ENCODE measurements at regions not wholly inside any gene's neighbourhood (a gene's known extent, or its start where the extent isn't known, plus 50 kb on each side); places are given as distances from the start of the nearest gene placed in this dataset.

DNA sequence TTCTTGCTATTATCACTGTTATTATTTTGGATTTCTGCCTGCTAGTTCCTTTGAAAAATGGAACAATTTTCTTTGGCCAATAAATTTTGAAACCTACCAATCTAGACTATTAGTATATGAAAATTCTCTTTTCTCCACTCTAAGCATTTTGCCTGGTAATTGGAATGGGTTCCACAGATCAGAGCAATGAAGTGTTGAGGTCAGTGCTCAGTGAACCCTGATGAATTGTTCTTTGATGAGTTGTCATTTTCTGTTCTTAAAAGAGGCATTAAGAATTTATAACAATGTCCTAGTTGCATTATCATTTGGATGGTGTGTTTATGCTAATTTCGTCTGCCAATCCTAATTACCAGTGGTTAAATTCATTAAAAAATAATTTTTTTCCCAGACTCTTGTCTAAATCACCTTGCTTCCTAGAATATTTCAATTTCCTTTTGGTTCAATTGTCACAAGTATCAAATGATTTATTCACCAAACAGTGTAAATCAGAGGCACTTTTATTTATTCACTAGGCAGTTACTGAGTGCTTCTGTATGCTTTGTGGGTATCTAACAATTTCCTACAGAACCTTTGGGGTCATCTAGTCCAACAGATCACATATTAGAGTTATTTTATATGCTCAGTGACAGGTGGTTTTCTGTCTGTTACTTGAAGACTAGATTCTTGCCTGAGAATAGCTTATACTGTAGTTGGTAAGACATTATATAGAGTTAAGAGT lies 239.0 kb downstream of the DNAJB9 start:
- no TSS peak for BruUV-seq (replicated peaks)
- no peak overlapping the region for H3K4me3 ChIP-seq (ENCODE audit: low read length)
- H3K9me2 ChIP-seq (replicated peaks; ENCODE audit: low read length), result no peaks in the 10 kb centered on the region
- H3K4me1 ChIP-seq (ENCODE audit: insufficient read depth, low read length), result no peaks in the 10 kb centered on the region
- no peak overlapping the region for H3K4me2 ChIP-seq (ENCODE audit: low read length)
- no peaks in the 10 kb centered on the region for H3F3A ChIP-seq (ENCODE audit: low read length, unreplicated experiment)
- ChIA-PET POLR2A (ENCODE audit: unreplicated experiment) (no interaction called here), CTCF (no interaction called here)
- H3K9me3 ChIP-seq (ENCODE audit: low read length), result no peaks in the 10 kb centered on the region
- H2AFZ ChIP-seq (ENCODE audit: low read length), result no peak overlapping the region
- no peak overlapping the region for H3K9ac ChIP-seq (ENCODE audit: low read length)
- DNase-seq (no peak), ATAC-seq (no peak)
- intact Hi-C loops (cut with micrococcal nuclease), result no loop called here
- H3K27ac ChIP-seq (ENCODE audit: low read length), result no peak overlapping the region
- no peak for TF ChIP-seq EZH2phosphoT487 (IDR thresholded peaks at IDR 0.05; ENCODE audit: borderline replicate concordance, low read length)
- no peak for TF ChIP-seq EZH2 (IDR thresholded peaks at IDR 0.05; ENCODE audit: low read length, unreplicated experiment)
- TF ChIP-seq, protein P1, sequence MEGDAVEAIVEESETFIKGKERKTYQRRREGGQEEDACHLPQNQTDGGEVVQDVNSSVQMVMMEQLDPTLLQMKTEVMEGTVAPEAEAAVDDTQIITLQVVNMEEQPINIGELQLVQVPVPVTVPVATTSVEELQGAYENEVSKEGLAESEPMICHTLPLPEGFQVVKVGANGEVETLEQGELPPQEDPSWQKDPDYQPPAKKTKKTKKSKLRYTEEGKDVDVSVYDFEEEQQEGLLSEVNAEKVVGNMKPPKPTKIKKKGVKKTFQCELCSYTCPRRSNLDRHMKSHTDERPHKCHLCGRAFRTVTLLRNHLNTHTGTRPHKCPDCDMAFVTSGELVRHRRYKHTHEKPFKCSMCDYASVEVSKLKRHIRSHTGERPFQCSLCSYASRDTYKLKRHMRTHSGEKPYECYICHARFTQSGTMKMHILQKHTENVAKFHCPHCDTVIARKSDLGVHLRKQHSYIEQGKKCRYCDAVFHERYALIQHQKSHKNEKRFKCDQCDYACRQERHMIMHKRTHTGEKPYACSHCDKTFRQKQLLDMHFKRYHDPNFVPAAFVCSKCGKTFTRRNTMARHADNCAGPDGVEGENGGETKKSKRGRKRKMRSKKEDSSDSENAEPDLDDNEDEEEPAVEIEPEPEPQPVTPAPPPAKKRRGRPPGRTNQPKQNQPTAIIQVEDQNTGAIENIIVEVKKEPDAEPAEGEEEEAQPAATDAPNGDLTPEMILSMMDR (conservative IDR thresholded peaks at IDR 0.05; ENCODE audit: low read depth, low read length), result no peak
- H4K20me1 ChIP-seq (ENCODE audit: low read length), result no peaks in the 10 kb centered on the region
- H3K27me3 ChIP-seq (ENCODE audit: low read length), result no peaks in the 10 kb centered on the region
- no peaks in the 10 kb centered on the region for H3K79me2 ChIP-seq (ENCODE audit: low read length)
- no peaks in the 10 kb centered on the region for H3K36me3 ChIP-seq (ENCODE audit: low read depth, low read length)

DNA sequence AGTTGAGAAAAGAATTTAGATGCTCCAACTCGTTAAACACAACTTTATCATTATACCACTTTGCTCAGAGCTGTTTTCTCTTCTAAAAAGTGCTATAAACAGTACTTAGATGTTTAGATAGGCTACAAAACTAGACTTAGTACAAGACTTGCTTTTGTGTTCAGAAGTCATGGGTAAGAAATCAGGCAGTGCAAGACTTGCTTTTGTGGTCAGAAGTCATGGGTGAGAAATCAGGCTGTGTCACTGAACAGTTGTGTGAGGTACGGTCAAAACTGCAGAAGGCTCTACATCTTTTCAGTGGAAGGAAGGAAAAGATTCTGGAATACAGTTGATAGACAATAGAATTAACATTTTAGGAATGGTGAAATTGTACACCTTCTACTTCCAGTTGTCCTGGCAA lies 239.7 kb downstream of the DNAJB9 start:
- Histone ChIP-seq H3K4me3 (ENCODE audit: low read length) (no peak overlapping the region), H3K4me1 (ENCODE audit: insufficient read depth, low read length) (no peaks in the 10 kb centered on the region), H3F3A (ENCODE audit: low read length, unreplicated experiment) (no peaks in the 10 kb centered on the region), H2AFZ (ENCODE audit: low read length) (no peak overlapping the region), H3K9me3 (ENCODE audit: low read length) (no peaks in the 10 kb centered on the region), H4K20me1 (ENCODE audit: low read length) (no peaks in the 10 kb centered on the region), H3K36me3 (ENCODE audit: low read depth, low read length) (no peaks in the 10 kb centered on the region), H3K9ac (ENCODE audit: low read length) (no peak overlapping the region), H3K4me2 (ENCODE audit: low read length) (no peak overlapping the region), H3K27me3 (ENCODE audit: low read length) (no peaks in the 10 kb centered on the region), H3K79me2 (ENCODE audit: low read length) (no peaks in the 10 kb centered on the region), H3K9me2 (replicated peaks; ENCODE audit: low read length) (no peaks in the 10 kb centered on the region), H3K27ac (ENCODE audit: low read length) (no peak overlapping the region)
- no peak for TF ChIP-seq EZH2phosphoT487 (IDR thresholded peaks at IDR 0.05; ENCODE audit: borderline replicate concordance, low read length)
- no peak for TF ChIP-seq EZH2 (IDR thresholded peaks at IDR 0.05; ENCODE audit: low read length, unreplicated experiment)
- TF ChIP-seq, protein P1 (conservative IDR thresholded peaks at IDR 0.05; ENCODE audit: low read depth, low read length), result no peak
- POLR2A ChIA-PET (ENCODE audit: unreplicated experiment), result no interaction called here
- CTCF ChIA-PET, result no interaction called here
- DNase-seq, result no peak
- intact Hi-C loops (cut with micrococcal nuclease), result no loop called here
- no peak for ATAC-seq
- BruUV-seq (replicated peaks), result no TSS peak

DNA sequence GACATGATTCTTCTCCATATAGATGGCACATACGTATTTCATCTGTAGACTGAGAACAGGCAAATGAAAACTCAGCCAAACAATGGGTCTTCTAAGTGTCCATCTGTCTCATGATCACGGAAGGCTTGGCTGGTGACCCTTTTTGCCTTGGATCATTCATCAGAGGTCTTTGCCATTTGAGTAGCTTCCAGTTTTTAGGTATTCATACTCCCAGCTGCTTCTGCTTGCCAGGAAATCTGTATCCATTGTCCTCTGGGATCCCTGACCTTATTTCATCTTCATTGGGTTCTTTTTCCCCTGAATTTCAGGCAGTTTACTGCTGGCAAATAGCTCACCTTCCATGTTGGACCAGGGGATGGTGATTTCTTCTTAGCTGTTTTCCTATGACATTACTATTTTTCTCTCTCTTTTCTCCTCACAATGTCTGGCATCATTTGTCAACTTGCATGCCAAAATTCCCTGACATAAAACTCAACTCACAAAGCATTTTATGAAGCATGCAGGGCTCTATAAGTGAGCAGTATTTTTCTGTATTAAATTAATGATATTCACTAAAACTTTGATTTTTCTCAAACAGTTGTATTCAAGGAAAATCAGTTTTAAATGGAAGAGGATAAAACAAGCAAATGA lies 241.2 kb downstream of the DNAJB9 start:
- CTCF ChIA-PET, result no interaction called here
- no TSS peak for BruUV-seq (replicated peaks)

More for the DNA sequence above, 241.2 kb downstream of the DNAJB9 start:
- Histone ChIP-seq H3K9me2 (replicated peaks; ENCODE audit: low read length) (no peaks in the 10 kb centered on the region), H2AFZ (ENCODE audit: low read length) (no peak overlapping the region), H3F3A (ENCODE audit: low read length, unreplicated experiment) (no peaks in the 10 kb centered on the region), H3K9ac (ENCODE audit: low read length) (no peak overlapping the region), H3K4me3 (ENCODE audit: low read length) (no peak overlapping the region), H3K4me2 (ENCODE audit: low read length) (no peak overlapping the region), H4K20me1 (ENCODE audit: low read length) (no peaks in the 10 kb centered on the region), H3K79me2 (ENCODE audit: low read length) (no peaks in the 10 kb centered on the region), H3K27me3 (ENCODE audit: low read length) (no peaks in the 10 kb centered on the region), H3K9me3 (ENCODE audit: low read length) (no peaks in the 10 kb centered on the region), H3K36me3 (ENCODE audit: low read depth, low read length) (no peaks in the 10 kb centered on the region), H3K27ac (ENCODE audit: low read length) (no peak overlapping the region), H3K4me1 (ENCODE audit: insufficient read depth, low read length) (no peaks in the 10 kb centered on the region)
- DNase-seq, result no peak
- TF ChIP-seq EZH2phosphoT487 (IDR thresholded peaks at IDR 0.05; ENCODE audit: borderline replicate concordance, low read length) (no peak), EZH2 (IDR thresholded peaks at IDR 0.05; ENCODE audit: low read length, unreplicated experiment) (no peak)
- TF ChIP-seq, protein P1 (conservative IDR thresholded peaks at IDR 0.05; ENCODE audit: low read depth, low read length), result no peak
- POLR2A ChIA-PET (ENCODE audit: unreplicated experiment), result no interaction called here
- intact Hi-C loops (cut with micrococcal nuclease), result no loop called here
- no peak for ATAC-seq

Data from PC-3 (cell line).